PFSK-1 (cell line): ENCODE measurements at regions not wholly inside any gene's neighbourhood (a gene's known extent, or its start where the extent isn't known, plus 50 kb on each side); places are given as distances from the start of the nearest gene placed in this dataset.

Experiments used
- POLR2AphosphoS5 ChIP-seq: IDR thresholded peaks from 2 replicates; pipeline ENCODE4 v1.6.1; 2012; ENCODE audit warnings: low read depth, mild to moderate bottlenecking, control low read depth, low read length, moderate library complexity
- REST ChIP-seq, 2 experiments: IDR thresholded peaks; 2 replicates each; pipeline versions ENCODE4 v1.6.1 to v1.8.0; 2011 to 2012; ENCODE audit warnings: low read depth in 2 of 2, low read length in 2 of 2, control low read depth in 1 of 2, inconsistent platforms in 1 of 2, mild to moderate bottlenecking in 1 of 2, moderate library complexity in 1 of 2; ENCODE audit not compliant: insufficient read depth in 1 of 2
- TAF1 ChIP-seq: IDR thresholded peaks from 2 replicates; pipeline ENCODE4 v1.6.1; 2012; ENCODE audit warnings: low read length, control low read depth, borderline replicate concordance; ENCODE audit not compliant: insufficient read depth

DNA sequence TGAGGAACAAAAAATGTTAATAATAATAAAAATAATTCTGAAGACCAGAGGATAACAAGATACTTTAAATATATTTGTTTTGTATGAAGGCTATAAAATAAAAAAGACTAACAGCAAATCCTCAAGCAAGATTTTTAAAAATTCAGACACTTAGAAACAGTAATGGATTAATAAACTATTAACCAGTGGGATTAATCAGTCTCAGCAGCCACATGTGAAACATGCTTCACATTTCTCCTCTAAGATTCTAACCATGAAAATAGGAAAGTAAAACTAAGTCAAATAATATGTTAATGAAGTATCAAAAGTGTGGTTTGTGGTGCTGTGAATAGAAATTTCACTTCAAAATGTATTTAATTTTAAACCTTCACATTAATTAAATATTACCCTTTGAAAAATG lies 57.4 kb downstream of the KCNRG start:
- TF ChIP-seq POLR2AphosphoS5 (no peak), TAF1 (no peak), REST (IDR thresholded peaks at IDR 0.05; ENCODE audit: insufficient read depth in 1 of 2, low read depth in 2 of 2, low read length in 2 of 2) (no peak)
